K562 (cell line): ENCODE measurements at regions not wholly inside any gene's neighbourhood (a gene's known extent, or its start where the extent isn't known, plus 50 kb on each side); places are given as distances from the start of the nearest gene placed in this dataset.

Source experiments
- ATAC-seq: fragments of 200-7000 bp; cut with Tn5 transposase; 3 replicates; pipeline ENCODE4 v1.9.1; 2020; ENCODE audit warnings: moderate library complexity
- BruUV-seq: library from RNA; stranded (reverse); fragments of 400-500 nt; replicated peaks from 2 replicates; lab custom pipeline; 2021; lab: Mats Ljungman, UMichigan
- CTCF ChIA-PET: fragments of 300-600 bp; formaldehyde crosslinking; extraction: SDS; loops from one replicate; lab custom pipeline; 2021; ENCODE audit warnings: low intra/inter-chr PET ratio; lab: Yijun Ruan, JAX
- POLR2A ChIA-PET: fragments of 300-600, 350-650 bp; sonication (Branson Sonifier 250); formaldehyde crosslinking; extraction: SDS; loops from one replicate; lab custom pipeline; 2021; ENCODE audit warnings: antibody characterized with exemption, inconsistent platforms; lab: Yijun Ruan, JAX
- DNase-seq, 4 experiments: peaks; one replicate each; pipeline versions ENCODE4 v3.0.0 to v3.0.0-alpha.2; 2011 to 2018; ENCODE audit warnings: low spot score in 3 of 4, mixed read lengths in 3 of 4; ENCODE audit errors: extremely low read depth in 1 of 4
- FAIRE-seq: peaks from 2 replicates; lab custom pipeline; 2011; peaks lifted over from hg19 to GRCh38; lab: Jason Lieb, UNC
- H2AFZ ChIP-seq: 2 replicates; pipeline ENCODE4 v1.6.0; 2011; ENCODE audit warnings: low read depth, low read length, control low read depth, inconsistent platforms
- H3K27ac ChIP-seq: fragments of 200-600 bp; 3 replicates; pipeline ENCODE4 v1.8.0; 2011; ENCODE audit warnings: low read depth, mild to moderate bottlenecking, control low read depth, inconsistent platforms, low read length, moderate library complexity, mixed read lengths; ENCODE audit errors: extremely low read depth
- H3K27me3 ChIP-seq, 2 experiments: fragments of 300-600 bp in 1 of 2; 2 replicates in 1 of 2; 3 replicates in 1 of 2; pipeline versions ENCODE4 v1.6.0 to v1.8.0; 2011; ENCODE audit warnings: inconsistent platforms in 2 of 2, low read length in 2 of 2, mild to moderate bottlenecking in 1 of 2, mixed read lengths in 1 of 2, moderate library complexity in 1 of 2; ENCODE audit not compliant: control insufficient read depth in 2 of 2, insufficient read depth in 2 of 2
- H3K36me3 ChIP-seq: fragments of 300-600 bp; 3 replicates; pipeline ENCODE4 v1.8.0; 2011; ENCODE audit warnings: mild to moderate bottlenecking, low read length, inconsistent platforms; ENCODE audit not compliant: control insufficient read depth, insufficient read depth
- H3K4me1 ChIP-seq, 2 experiments: fragments of 200-600 bp in 1 of 2; replicated peaks in 1 of 2; 2 replicates in 1 of 2; 3 replicates in 1 of 2; pipeline versions ENCODE4 v1.5.1 to v1.8.0; 2011; ENCODE audit warnings: inconsistent platforms in 2 of 2, low read length in 2 of 2, mild to moderate bottlenecking in 1 of 2, mixed read lengths in 1 of 2, moderate library complexity in 1 of 2; ENCODE audit not compliant: control insufficient read depth in 2 of 2, insufficient read depth in 2 of 2
- H3K4me2 ChIP-seq: 2 replicates; pipeline ENCODE4 v1.6.1; 2011; ENCODE audit warnings: low read length, control low read depth, inconsistent platforms, mixed read lengths; ENCODE audit not compliant: insufficient read depth
- H3K4me3 ChIP-seq: fragments of 200-600 bp; sonication (generic), shearing (Covaris generic); 2 replicates; pipeline ENCODE4 v1.5.1; 2016; ENCODE audit warnings: control low read depth, inconsistent platforms
- H3K79me2 ChIP-seq: fragments of 200-600 bp; 3 replicates; pipeline ENCODE4 v1.8.0; 2011; ENCODE audit warnings: low read length, inconsistent platforms; ENCODE audit not compliant: control insufficient read depth, insufficient read depth
- H3K9ac ChIP-seq, 2 experiments: 2 replicates each; pipeline versions ENCODE4 v1.6.0 to v1.6.1; 2011; ENCODE audit warnings: low read depth in 2 of 2, low read length in 2 of 2, control low read depth in 1 of 2, inconsistent platforms in 1 of 2, mild to moderate bottlenecking in 1 of 2, mixed read lengths in 1 of 2; ENCODE audit not compliant: insufficient read depth in 1 of 2
- H3K9me1 ChIP-seq: one replicate; pipeline ENCODE4 v1.6.0; 2011; ENCODE audit warnings: inconsistent platforms, mild to moderate bottlenecking, low read length, moderate library complexity; ENCODE audit not compliant: control insufficient read depth, insufficient read depth
- H3K9me3 ChIP-seq: replicated peaks from 2 replicates; pipeline ENCODE4 v1.5.1; 2011; ENCODE audit warnings: low read depth, low read length, inconsistent platforms; ENCODE audit not compliant: control insufficient read depth, insufficient read depth
- H4K20me1 ChIP-seq: replicated peaks from 2 replicates; pipeline ENCODE4 v1.6.1; 2011; ENCODE audit warnings: low read length, inconsistent platforms, mixed read lengths; ENCODE audit not compliant: control insufficient read depth, insufficient read depth
- EGR1 ChIP-seq: fragments of 450-650 bp; conservative IDR thresholded peaks from 2 replicates; pipeline ENCODE4 v1.6.1; 2017; ENCODE audit warnings: mild to moderate bottlenecking
- KLF16 ChIP-seq: IDR thresholded peaks from 2 replicates; pipeline ENCODE4 v1.6.1; 2016; ENCODE audit warnings: antibody characterized with exemption
- whole genome bisulfite sequencing: fragments of 100-300 bp; shearing (Covaris generic); methylation state at CpG from one replicate; pipeline ENCODE4 v1.1.6; 2016; ENCODE audit warnings: low coverage, mixed read lengths; ENCODE audit not compliant: insufficient coverage; ENCODE audit errors: missing lambda C conversion rate; 5-methylcytosine and 5-hydroxymethylcytosine counted together
- in situ Hi-C: fragments of 300-500 bp; cut with MboI; formaldehyde crosslinking; loops from 4 replicates; pipeline ENCODE4 v1.15.0; 2018; ENCODE audit warnings: inconsistent platforms, mixed read lengths
- intact Hi-C: fragments of 100-400 bp; cut with micrococcal nuclease; formaldehyde crosslinking; loops from 2 replicates; pipeline ENCODE4 v1.14.2; 2022
- TF ChIP-seq, protein P1 (sequence below): sonication (generic); formaldehyde crosslinking; IDR thresholded peaks from 2 replicates; pipeline ENCODE4 v1.8.0; 2023; ENCODE audit warnings: missing genetic modification reagents, mild to moderate bottlenecking, borderline replicate concordance
- TF ChIP-seq, protein P2 (sequence below), 2 experiments: fragments of 450-650 bp; formaldehyde crosslinking in 1 of 2; IDR thresholded peaks; 2 replicates each; pipeline versions ENCODE4 v1.4.0 to v1.6.1; 2014 to 2020; ENCODE audit warnings: mild to moderate bottlenecking in 2 of 2, borderline replicate concordance in 1 of 2, low read depth in 1 of 2

DNA sequence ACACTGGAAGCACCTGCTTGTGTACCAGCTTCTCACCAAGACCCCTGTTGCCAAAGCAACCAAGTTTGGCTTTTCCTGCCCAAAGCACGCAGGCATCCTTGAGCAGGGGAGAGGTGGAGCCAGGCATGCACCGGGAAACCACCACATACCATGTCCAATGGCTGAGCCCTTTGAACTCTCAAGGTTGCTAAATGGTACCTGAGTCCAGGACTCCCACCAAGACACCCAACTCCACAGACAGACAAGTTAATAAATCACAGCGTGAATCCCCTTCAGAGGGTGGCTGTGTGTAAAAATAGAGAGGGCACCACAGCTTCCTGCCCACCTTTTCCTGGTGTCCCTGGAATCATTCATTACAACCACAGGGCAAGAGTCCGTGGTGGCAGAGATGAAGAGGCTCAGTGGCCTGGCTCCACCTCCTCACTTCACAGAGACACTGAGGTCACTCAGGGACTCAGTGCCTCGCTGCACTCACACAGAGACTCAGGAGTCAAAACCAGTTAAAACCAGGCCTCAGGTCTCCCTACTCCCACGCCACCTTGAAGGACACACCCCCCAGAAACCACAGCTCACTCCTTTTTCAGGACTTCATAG lies 143.7 kb downstream of the C5orf15 start:
- no peaks in the 10 kb centered on the region for H3K36me3 ChIP-seq
- peak; percentile 53 for TF ChIP-seq EGR1
- TF ChIP-seq, protein P1, sequence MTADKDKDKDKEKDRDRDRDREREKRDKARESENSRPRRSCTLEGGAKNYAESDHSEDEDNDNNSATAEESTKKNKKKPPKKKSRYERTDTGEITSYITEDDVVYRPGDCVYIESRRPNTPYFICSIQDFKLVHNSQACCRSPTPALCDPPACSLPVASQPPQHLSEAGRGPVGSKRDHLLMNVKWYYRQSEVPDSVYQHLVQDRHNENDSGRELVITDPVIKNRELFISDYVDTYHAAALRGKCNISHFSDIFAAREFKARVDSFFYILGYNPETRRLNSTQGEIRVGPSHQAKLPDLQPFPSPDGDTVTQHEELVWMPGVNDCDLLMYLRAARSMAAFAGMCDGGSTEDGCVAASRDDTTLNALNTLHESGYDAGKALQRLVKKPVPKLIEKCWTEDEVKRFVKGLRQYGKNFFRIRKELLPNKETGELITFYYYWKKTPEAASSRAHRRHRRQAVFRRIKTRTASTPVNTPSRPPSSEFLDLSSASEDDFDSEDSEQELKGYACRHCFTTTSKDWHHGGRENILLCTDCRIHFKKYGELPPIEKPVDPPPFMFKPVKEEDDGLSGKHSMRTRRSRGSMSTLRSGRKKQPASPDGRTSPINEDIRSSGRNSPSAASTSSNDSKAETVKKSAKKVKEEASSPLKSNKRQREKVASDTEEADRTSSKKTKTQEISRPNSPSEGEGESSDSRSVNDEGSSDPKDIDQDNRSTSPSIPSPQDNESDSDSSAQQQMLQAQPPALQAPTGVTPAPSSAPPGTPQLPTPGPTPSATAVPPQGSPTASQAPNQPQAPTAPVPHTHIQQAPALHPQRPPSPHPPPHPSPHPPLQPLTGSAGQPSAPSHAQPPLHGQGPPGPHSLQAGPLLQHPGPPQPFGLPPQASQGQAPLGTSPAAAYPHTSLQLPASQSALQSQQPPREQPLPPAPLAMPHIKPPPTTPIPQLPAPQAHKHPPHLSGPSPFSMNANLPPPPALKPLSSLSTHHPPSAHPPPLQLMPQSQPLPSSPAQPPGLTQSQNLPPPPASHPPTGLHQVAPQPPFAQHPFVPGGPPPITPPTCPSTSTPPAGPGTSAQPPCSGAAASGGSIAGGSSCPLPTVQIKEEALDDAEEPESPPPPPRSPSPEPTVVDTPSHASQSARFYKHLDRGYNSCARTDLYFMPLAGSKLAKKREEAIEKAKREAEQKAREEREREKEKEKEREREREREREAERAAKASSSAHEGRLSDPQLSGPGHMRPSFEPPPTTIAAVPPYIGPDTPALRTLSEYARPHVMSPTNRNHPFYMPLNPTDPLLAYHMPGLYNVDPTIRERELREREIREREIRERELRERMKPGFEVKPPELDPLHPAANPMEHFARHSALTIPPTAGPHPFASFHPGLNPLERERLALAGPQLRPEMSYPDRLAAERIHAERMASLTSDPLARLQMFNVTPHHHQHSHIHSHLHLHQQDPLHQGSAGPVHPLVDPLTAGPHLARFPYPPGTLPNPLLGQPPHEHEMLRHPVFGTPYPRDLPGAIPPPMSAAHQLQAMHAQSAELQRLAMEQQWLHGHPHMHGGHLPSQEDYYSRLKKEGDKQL (CRISPR knock-in tag), result no peak
- TF ChIP-seq KLF16, result peak; percentile 73; the same call in 1 of the 2 replicates
- TF ChIP-seq, protein P2, sequence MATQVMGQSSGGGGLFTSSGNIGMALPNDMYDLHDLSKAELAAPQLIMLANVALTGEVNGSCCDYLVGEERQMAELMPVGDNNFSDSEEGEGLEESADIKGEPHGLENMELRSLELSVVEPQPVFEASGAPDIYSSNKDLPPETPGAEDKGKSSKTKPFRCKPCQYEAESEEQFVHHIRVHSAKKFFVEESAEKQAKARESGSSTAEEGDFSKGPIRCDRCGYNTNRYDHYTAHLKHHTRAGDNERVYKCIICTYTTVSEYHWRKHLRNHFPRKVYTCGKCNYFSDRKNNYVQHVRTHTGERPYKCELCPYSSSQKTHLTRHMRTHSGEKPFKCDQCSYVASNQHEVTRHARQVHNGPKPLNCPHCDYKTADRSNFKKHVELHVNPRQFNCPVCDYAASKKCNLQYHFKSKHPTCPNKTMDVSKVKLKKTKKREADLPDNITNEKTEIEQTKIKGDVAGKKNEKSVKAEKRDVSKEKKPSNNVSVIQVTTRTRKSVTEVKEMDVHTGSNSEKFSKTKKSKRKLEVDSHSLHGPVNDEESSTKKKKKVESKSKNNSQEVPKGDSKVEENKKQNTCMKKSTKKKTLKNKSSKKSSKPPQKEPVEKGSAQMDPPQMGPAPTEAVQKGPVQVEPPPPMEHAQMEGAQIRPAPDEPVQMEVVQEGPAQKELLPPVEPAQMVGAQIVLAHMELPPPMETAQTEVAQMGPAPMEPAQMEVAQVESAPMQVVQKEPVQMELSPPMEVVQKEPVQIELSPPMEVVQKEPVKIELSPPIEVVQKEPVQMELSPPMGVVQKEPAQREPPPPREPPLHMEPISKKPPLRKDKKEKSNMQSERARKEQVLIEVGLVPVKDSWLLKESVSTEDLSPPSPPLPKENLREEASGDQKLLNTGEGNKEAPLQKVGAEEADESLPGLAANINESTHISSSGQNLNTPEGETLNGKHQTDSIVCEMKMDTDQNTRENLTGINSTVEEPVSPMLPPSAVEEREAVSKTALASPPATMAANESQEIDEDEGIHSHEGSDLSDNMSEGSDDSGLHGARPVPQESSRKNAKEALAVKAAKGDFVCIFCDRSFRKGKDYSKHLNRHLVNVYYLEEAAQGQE (IDR thresholded peaks at IDR 0.05; ENCODE audit: borderline replicate concordance), result peak; percentile 89
- TF ChIP-seq, protein P2 (CRISPR knock-in tag; IDR thresholded peaks at IDR 0.05; ENCODE audit: low read depth), result no peak
- H2AFZ ChIP-seq, result no peak overlapping the region
- ChIA-PET CTCF (no interaction called here), POLR2A (no interaction called here)
- H3K4me1 ChIP-seq, result peaks cover 0 to 3% of the 10 kb centered on the region in 2 experiments; a peak in 2 of 5 replicates
- H3K9ac ChIP-seq, result no peak overlapping the region
- intact Hi-C loops, result no loop called here
- no peaks in the 10 kb centered on the region for H3K9me3 ChIP-seq
- H3K4me3 ChIP-seq, result no peak overlapping the region
- 2% methylated on average over 6 of the region's 6 CpGs for WGBS
- no peak overlapping the region for H3K4me2 ChIP-seq
- peaks cover 3% of the 10 kb centered on the region for H3K9me1 ChIP-seq
- H3K79me2 ChIP-seq, result no peaks in the 10 kb centered on the region
- peak; percentile 72 for ATAC-seq
- H4K20me1 ChIP-seq, result no peaks in the 10 kb centered on the region
- H3K27me3 ChIP-seq, result peaks cover 25 to 60% of the 10 kb centered on the region in 2 experiments; a peak in 4 of 5 replicates
- H3K27ac ChIP-seq, result no peak overlapping the region
- no peak for FAIRE-seq
- DNase-seq, result peak in 2 of 4 experiments; percentile 18 to 22
- BruUV-seq, result no TSS peak
- in situ Hi-C loops, result no loop called here
